Amniotic epithelial cell (primary cell): ENCODE measurements at regions not wholly inside any gene's neighbourhood (a gene's known extent, or its start where the extent isn't known, plus 50 kb on each side); places are given as distances from the start of the nearest gene placed in this dataset.

ENCODE experiments used
- DNase-seq: peaks from one replicate; pipeline ENCODE4 v3.0.0-alpha.2; 2010; ENCODE audit warnings: low read depth

GRCh38 chr2:71864085-71864484 lies 283.6 kb downstream of the CYP26B1 start:
- DNase-seq = no peak

- DNase-seq = no peak
These were observed 284.3 kb downstream of the CYP26B1 start for GRCh38 chr2:71863396-71863795.

- DNase-seq = no peak
These were observed 284.7 kb downstream of the CYP26B1 start for GRCh38 chr2:71862921-71863320.

GRCh38 chr2:71861186-71862160 lies 286.2 kb downstream of the CYP26B1 start:
- DNase-seq = no peak

- no peak for DNase-seq
These were observed 287.2 kb downstream of the CYP26B1 start for GRCh38 chr2:71860381-71860926.

GRCh38 chr2:71859211-71859847 lies 288.3 kb downstream of the CYP26B1 start:
- DNase-seq = no peak

GRCh38 chr2:71858071-71858470 lies 289.6 kb downstream of the CYP26B1 start:
- no peak for DNase-seq

- DNase-seq = no peak
These were observed 290.0 kb downstream of the CYP26B1 start for GRCh38 chr2:71857636-71858035.

GRCh38 chr2:71856773-71857525 lies 290.7 kb downstream of the CYP26B1 start:
- DNase-seq = no peak

- no peak for DNase-seq
These were observed 293.8 kb downstream of the CYP26B1 start for GRCh38 chr2:71853858-71854257.

- DNase-seq = no peak
These were observed 295.4 kb downstream of the CYP26B1 start for GRCh38 chr2:71852141-71852711.

- DNase-seq = no peak
These were observed 296.4 kb downstream of the CYP26B1 start for GRCh38 chr2:71851094-71851750.

GRCh38 chr2:71850306-71850801 lies 297.3 kb downstream of the CYP26B1 start:
- DNase-seq = no peak

GRCh38 chr2:71849607-71850305 lies 297.9 kb downstream of the CYP26B1 start:
- DNase-seq = no peak

GRCh38 chr2:71849111-71849510 lies 298.6 kb downstream of the CYP26B1 start:
- DNase-seq = no peak

- no peak for DNase-seq
These were observed 300.9 kb downstream of the CYP26B1 start for GRCh38 chr2:71846669-71847291.

- no peak for DNase-seq
These were observed 301.6 kb downstream of the CYP26B1 start for GRCh38 chr2:71846072-71846471.

GRCh38 chr2:71844967-71845366 lies 302.7 kb downstream of the CYP26B1 start:
- DNase-seq = no peak

- no peak for DNase-seq
These were observed 304.2 kb downstream of the CYP26B1 start for GRCh38 chr2:71843391-71843850.

- no peak for DNase-seq
These were observed 304.9 kb downstream of the CYP26B1 start for GRCh38 chr2:71842744-71843143.
